ENCODE measurements at regions not wholly inside any gene's neighbourhood (a gene's known extent, or its start where the extent isn't known, plus 50 kb on each side); places are given as distances from the start of the nearest gene placed in this dataset.

DNA sequence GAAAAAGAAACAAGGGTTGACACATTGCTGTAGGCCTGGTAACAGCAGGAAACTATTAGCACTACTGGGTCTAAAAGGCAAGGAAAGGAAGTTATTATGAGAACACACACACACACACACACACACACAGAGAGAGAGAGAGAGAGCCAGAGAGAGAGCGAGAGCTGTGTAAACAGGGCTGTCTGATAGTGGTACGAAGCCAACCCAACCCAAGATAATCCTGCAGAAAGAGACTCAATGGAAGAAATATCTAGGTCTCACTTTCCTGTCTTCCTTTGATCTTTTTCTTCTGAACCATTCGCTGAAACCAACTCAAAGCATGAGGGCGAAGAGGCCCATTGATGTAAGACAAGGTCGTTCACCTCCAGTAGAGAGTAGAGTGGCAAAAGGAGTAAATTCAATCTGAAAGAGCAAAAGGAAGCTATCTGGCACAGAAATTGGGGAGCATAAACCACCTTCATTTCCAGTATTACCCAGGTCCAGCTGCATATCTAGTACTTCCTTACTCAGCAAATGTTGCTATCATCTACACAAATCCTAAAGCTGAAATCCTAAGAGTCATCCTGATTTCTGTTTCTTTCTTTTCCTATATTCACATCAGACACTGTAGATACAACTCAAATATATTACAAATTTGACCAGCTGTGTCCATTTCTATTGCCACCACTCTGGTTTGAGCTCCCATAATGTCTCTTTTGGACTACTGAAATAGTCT, 110.2 kb downstream of the TMEM26 start:
- no peak overlapping the region for H3K4me3 ChIP-seq (ENCODE audit: low read depth, low read length)
- TF ChIP-seq, protein P1, sequence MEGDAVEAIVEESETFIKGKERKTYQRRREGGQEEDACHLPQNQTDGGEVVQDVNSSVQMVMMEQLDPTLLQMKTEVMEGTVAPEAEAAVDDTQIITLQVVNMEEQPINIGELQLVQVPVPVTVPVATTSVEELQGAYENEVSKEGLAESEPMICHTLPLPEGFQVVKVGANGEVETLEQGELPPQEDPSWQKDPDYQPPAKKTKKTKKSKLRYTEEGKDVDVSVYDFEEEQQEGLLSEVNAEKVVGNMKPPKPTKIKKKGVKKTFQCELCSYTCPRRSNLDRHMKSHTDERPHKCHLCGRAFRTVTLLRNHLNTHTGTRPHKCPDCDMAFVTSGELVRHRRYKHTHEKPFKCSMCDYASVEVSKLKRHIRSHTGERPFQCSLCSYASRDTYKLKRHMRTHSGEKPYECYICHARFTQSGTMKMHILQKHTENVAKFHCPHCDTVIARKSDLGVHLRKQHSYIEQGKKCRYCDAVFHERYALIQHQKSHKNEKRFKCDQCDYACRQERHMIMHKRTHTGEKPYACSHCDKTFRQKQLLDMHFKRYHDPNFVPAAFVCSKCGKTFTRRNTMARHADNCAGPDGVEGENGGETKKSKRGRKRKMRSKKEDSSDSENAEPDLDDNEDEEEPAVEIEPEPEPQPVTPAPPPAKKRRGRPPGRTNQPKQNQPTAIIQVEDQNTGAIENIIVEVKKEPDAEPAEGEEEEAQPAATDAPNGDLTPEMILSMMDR (IDR thresholded peaks at IDR 0.05; ENCODE audit: control insufficient read depth, extremely low read depth, insufficient read depth): no peak
- DNase-seq (ENCODE audit: low read depth): no peak

DNA sequence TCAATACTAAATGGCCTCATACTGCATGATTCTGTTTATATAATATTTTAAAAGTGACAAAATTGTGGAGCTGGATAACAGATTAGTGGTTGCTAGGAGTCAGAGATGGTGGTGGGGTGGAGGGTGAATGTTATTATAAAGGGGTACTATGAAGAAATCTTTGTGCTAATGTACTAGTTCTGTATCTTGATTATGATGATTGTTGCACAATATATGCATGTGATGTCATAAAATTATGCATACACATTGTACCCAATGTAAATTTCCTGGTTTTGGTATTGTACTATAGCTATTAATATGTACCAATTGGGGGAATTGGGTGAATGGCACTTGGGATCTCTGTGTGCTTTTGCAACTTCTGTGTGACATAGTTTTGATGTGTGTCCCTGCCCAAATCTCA, 112.2 kb downstream of the TMEM26 start:
- TF ChIP-seq, protein P1 (IDR thresholded peaks at IDR 0.05; ENCODE audit: control insufficient read depth, extremely low read depth, insufficient read depth): no peak
- H3K4me3 ChIP-seq (ENCODE audit: low read depth, low read length): no peak overlapping the region
- no peak for DNase-seq (ENCODE audit: low read depth)

DNA sequence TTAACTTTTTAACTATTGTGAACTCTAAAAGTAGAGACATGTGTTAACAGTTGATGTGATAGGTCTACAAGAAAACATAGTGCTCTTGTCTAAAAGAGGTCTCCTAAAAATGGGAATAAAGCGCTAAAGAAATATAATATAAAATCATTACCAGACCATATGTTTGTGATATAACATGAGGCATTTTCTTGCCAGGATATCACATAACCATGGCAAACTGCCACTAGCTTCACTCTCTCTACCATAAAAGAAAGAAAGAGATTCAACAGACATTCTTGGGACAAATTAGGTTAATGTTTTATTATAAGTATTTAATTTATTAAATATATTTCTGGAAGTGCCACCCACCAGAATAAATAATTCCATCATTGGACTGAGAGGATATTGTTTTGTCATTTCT, 115.0 kb downstream of the TMEM26 start:
- no peak overlapping the region for H3K4me3 ChIP-seq (ENCODE audit: low read depth, low read length)
- DNase-seq (ENCODE audit: low read depth): no peak
- TF ChIP-seq, protein P1 (IDR thresholded peaks at IDR 0.05; ENCODE audit: control insufficient read depth, extremely low read depth, insufficient read depth): no peak

DNA sequence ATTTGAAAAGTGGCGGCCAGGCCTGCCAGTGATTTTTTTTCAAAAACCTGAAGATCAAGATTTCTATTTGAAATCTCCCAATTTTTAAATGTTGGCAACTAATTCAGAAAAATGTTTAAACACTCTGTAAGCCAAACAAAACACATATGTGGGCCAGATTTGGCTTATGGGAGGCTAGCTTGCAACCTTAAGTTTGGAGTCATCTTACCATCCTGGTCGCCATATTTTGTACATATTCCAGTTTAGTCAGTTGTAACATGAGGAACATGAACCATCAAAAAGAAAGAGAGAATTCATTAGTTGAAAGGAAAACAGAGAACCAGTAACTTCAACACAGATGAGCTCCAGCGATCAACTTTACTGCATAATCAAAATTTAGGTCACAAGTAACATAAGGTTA, 115.4 kb downstream of the TMEM26 start:
- TF ChIP-seq, protein P1 (IDR thresholded peaks at IDR 0.05; ENCODE audit: control insufficient read depth, extremely low read depth, insufficient read depth): no peak
- DNase-seq (ENCODE audit: low read depth): no peak

DNA sequence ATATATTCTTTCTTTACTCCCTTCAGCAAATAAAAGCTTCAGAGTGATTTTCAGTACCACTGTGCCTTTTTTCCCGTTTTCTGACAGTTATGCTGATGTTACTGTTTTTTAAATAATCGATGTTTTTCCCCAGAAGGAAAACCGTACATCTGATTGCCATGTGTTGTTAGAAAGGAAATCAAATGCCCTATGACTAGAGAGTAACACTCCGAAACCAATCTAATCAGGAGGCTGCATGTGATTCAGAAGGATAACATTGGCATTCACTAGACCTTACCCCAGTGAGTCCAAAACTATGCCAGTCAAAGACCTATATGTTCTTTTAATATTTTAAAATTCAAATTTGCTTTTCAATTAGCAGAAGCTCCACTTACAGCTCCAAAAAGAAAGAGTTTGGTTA, 116.3 kb downstream of the TMEM26 start:
- DNase-seq (ENCODE audit: low read depth): no peak
- TF ChIP-seq, protein P1 (IDR thresholded peaks at IDR 0.05; ENCODE audit: control insufficient read depth, extremely low read depth, insufficient read depth): no peak
- H3K4me3 ChIP-seq (ENCODE audit: low read depth, low read length): no peak overlapping the region

More for the DNA sequence above, 115.4 kb downstream of the TMEM26 start:
- no peak overlapping the region for H3K4me3 ChIP-seq (ENCODE audit: low read depth, low read length)

DNA sequence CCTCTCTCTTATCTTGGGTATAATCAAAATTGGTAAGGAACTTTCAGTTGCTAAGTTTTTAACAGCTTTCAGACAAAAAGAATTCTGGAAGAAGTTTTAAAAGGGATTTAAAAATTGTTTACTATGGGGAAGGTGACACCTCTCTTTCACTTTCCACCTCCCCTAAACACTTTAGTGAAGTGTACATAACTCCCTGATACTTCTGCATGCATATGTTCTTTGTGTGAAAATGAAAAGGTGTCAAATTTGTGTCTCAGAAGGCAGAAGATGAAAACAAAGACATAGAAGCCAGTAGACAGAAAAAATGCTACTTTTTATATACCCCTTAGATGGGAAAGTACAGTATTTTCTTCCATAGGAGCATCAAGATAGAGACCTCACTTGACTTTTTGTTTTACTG, 117.8 kb downstream of the TMEM26 start:
- DNase-seq (ENCODE audit: low read depth): no peak
- TF ChIP-seq, protein P1 (IDR thresholded peaks at IDR 0.05; ENCODE audit: control insufficient read depth, extremely low read depth, insufficient read depth): no peak

DNA sequence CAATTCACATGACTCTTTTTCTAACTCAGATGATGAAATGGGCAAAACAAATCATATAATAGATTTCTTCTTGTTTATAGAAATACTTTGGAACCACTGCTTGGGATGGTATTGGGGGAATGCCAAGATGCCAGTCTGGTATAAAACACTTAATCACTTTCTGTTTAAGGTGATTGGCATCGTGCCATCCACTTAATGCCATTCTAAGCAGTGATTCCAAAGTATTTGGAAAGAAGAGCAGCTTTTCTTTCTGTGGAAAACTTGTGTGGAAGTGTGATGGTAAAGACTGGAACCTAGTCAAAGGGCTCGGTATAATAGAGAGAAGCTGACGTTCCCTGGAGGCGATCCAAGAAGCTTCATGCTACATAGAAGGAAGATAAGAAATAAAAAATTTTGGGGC, 120.6 kb downstream of the TMEM26 start:
- TF ChIP-seq, protein P1 (IDR thresholded peaks at IDR 0.05; ENCODE audit: control insufficient read depth, extremely low read depth, insufficient read depth): no peak

More for the DNA sequence above, 117.8 kb downstream of the TMEM26 start:
- H3K4me3 ChIP-seq (ENCODE audit: low read depth, low read length): no peak overlapping the region

More for the DNA sequence above, 120.6 kb downstream of the TMEM26 start:
- DNase-seq (ENCODE audit: low read depth): no peak
- H3K4me3 ChIP-seq (ENCODE audit: low read depth, low read length): no peak overlapping the region

Data from LNCaP clone FGC (cell line).